ENCODE measurements at regions not wholly inside any gene's neighbourhood (a gene's known extent, or its start where the extent isn't known, plus 50 kb on each side); places are given as distances from the start of the nearest gene placed in this dataset.

DNA sequence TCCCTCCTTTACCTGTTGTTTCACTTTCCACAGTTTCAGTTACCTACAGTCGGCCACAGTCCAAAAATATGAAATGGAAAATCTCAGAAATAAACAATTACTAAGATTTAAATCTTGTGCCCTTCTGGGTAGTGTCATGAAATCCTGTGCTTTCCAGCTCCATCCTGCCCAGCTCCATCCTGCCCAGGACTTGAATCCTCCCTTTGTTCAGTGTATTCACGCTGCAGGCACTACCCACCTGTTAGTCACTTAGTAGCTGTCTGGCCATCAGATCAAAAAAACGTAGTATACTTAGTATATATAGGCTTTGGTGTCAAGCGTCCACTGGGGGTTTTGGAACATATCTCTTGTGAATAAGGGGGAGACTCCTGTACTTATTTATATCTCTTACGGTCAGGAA lies 329.0 kb upstream of the SEMA6D start:
- TF ChIP-seq ZNF7 (CRISPR knock-in tag; IDR thresholded peaks at IDR 0.05) (no peak), ZSCAN25 (CRISPR knock-in tag; IDR thresholded peaks at IDR 0.05) (no peak), TMF1 (CRISPR knock-in tag; IDR thresholded peaks at IDR 0.05; ENCODE audit: low read depth) (no peak), YY1 (IDR thresholded peaks at IDR 0.05; ENCODE audit: insufficient read depth, insufficient replicate concordance, low read depth, low read length) (no peak), ZNF30 (CRISPR knock-in tag; IDR thresholded peaks at IDR 0.05) (no peak), KAT2B (IDR thresholded peaks at IDR 0.05; ENCODE audit: borderline replicate concordance, low read depth, low read length) (no peak), NRL (CRISPR knock-in tag; IDR thresholded peaks at IDR 0.05; ENCODE audit: borderline replicate concordance) (no peak), ELF4 (CRISPR knock-in tag; IDR thresholded peaks at IDR 0.05; ENCODE audit: borderline replicate concordance) (no peak)
- TF ChIP-seq, protein P1, sequence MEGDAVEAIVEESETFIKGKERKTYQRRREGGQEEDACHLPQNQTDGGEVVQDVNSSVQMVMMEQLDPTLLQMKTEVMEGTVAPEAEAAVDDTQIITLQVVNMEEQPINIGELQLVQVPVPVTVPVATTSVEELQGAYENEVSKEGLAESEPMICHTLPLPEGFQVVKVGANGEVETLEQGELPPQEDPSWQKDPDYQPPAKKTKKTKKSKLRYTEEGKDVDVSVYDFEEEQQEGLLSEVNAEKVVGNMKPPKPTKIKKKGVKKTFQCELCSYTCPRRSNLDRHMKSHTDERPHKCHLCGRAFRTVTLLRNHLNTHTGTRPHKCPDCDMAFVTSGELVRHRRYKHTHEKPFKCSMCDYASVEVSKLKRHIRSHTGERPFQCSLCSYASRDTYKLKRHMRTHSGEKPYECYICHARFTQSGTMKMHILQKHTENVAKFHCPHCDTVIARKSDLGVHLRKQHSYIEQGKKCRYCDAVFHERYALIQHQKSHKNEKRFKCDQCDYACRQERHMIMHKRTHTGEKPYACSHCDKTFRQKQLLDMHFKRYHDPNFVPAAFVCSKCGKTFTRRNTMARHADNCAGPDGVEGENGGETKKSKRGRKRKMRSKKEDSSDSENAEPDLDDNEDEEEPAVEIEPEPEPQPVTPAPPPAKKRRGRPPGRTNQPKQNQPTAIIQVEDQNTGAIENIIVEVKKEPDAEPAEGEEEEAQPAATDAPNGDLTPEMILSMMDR (CRISPR knock-in tag; IDR thresholded peaks at IDR 0.05): no peak
- TF ChIP-seq, protein P2, sequence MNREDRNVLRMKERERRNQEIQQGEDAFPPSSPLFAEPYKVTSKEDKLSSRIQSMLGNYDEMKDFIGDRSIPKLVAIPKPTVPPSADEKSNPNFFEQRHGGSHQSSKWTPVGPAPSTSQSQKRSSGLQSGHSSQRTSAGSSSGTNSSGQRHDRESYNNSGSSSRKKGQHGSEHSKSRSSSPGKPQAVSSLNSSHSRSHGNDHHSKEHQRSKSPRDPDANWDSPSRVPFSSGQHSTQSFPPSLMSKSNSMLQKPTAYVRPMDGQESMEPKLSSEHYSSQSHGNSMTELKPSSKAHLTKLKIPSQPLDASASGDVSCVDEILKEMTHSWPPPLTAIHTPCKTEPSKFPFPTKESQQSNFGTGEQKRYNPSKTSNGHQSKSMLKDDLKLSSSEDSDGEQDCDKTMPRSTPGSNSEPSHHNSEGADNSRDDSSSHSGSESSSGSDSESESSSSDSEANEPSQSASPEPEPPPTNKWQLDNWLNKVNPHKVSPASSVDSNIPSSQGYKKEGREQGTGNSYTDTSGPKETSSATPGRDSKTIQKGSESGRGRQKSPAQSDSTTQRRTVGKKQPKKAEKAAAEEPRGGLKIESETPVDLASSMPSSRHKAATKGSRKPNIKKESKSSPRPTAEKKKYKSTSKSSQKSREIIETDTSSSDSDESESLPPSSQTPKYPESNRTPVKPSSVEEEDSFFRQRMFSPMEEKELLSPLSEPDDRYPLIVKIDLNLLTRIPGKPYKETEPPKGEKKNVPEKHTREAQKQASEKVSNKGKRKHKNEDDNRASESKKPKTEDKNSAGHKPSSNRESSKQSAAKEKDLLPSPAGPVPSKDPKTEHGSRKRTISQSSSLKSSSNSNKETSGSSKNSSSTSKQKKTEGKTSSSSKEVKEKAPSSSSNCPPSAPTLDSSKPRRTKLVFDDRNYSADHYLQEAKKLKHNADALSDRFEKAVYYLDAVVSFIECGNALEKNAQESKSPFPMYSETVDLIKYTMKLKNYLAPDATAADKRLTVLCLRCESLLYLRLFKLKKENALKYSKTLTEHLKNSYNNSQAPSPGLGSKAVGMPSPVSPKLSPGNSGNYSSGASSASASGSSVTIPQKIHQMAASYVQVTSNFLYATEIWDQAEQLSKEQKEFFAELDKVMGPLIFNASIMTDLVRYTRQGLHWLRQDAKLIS (CRISPR knock-in tag; IDR thresholded peaks at IDR 0.05): no peak
